C4-2B (cell line): ENCODE measurements at regions not wholly inside any gene's neighbourhood (a gene's known extent, or its start where the extent isn't known, plus 50 kb on each side); places are given as distances from the start of the nearest gene placed in this dataset.

Experiments used
- ZFX ChIP-seq: fragments of 450-650 bp; IDR thresholded peaks from 2 replicates; pipeline ENCODE4 v1.6.1; 2017
- TF ChIP-seq, protein P1 (sequence below): fragments of 450-650 bp; conservative IDR thresholded peaks from 2 replicates; pipeline ENCODE4 v1.5.1; 2017; ENCODE audit warnings: mild to moderate bottlenecking

GRCh38 chr2:144666032-144666431 lies 146.1 kb upstream of the ZEB2 start:
- TF ChIP-seq, protein P1, sequence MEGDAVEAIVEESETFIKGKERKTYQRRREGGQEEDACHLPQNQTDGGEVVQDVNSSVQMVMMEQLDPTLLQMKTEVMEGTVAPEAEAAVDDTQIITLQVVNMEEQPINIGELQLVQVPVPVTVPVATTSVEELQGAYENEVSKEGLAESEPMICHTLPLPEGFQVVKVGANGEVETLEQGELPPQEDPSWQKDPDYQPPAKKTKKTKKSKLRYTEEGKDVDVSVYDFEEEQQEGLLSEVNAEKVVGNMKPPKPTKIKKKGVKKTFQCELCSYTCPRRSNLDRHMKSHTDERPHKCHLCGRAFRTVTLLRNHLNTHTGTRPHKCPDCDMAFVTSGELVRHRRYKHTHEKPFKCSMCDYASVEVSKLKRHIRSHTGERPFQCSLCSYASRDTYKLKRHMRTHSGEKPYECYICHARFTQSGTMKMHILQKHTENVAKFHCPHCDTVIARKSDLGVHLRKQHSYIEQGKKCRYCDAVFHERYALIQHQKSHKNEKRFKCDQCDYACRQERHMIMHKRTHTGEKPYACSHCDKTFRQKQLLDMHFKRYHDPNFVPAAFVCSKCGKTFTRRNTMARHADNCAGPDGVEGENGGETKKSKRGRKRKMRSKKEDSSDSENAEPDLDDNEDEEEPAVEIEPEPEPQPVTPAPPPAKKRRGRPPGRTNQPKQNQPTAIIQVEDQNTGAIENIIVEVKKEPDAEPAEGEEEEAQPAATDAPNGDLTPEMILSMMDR = no peak
- no peak for TF ChIP-seq ZFX
